Heart right ventricle (tissue), 16 donors: ENCODE measurements at regions not wholly inside any gene's neighbourhood (a gene's known extent, or its start where the extent isn't known, plus 50 kb on each side); places are given as distances from the start of the nearest gene placed in this dataset.

Source experiments
- ATAC-seq, 8 donors: fragments of 200-7000 bp; cut with Tn5 transposase; one replicate each; pipeline ENCODE4 v1.9.1; 2020; ENCODE audit warnings: mild to moderate bottlenecking in 8 of 8, moderate library complexity in 8 of 8, moderate number of reproducible peaks in 1 of 8
- DNase-seq, 2 donors: peaks; one replicate each; pipeline ENCODE4 v3.0.0-alpha.2; 2020
- H3K27ac ChIP-seq, 10 donors: fragments of 200-600 bp; sonication (generic) in 2 of 10; one replicate each; pipeline versions ENCODE4 v1.5.0 to v1.8.0; 2020 to 2022; ENCODE audit warnings: mild to moderate bottlenecking in 3 of 10
- H3K27me3 ChIP-seq, 7 donors: fragments of 200-600 bp; one replicate each; pipeline ENCODE4 v1.8.0; 2021 to 2022; ENCODE audit warnings: mild to moderate bottlenecking in 2 of 7
- H3K36me3 ChIP-seq, 9 donors: fragments of 200-600 bp; sonication (generic) in 1 of 9; one replicate each; pipeline versions ENCODE4 v1.5.0 to v1.8.0; 2020 to 2022; ENCODE audit warnings: mild to moderate bottlenecking in 2 of 9
- H3K4me1 ChIP-seq, 9 donors: fragments of 200-600 bp; sonication (generic) in 1 of 9; one replicate each; pipeline versions ENCODE4 v1.5.0 to v1.8.0; 2020 to 2022; ENCODE audit warnings: mild to moderate bottlenecking in 4 of 9
- H3K4me3 ChIP-seq, 10 donors: fragments of 200-600 bp; sonication (generic) in 2 of 10; one replicate each; pipeline versions ENCODE4 v1.5.0 to v1.8.0; 2020 to 2022; ENCODE audit warnings: mild to moderate bottlenecking in 7 of 10, moderate library complexity in 2 of 10
- H3K9me3 ChIP-seq, 11 donors: fragments of 200-600 bp in 10 of 11; sonication (generic) in 2 of 11; one replicate each; pipeline versions ENCODE4 v1.5.0 to v1.8.0; 2013 to 2022; ENCODE audit warnings: mild to moderate bottlenecking in 2 of 11, control low read depth in 1 of 11, moderate library complexity in 1 of 11
- CTCF ChIP-seq, 9 donors: fragments of 200-600 bp; sonication (generic) in 2 of 9; IDR thresholded peaks; one replicate each; pipeline versions ENCODE4 v1.5.0 to v1.8.0; 2021 to 2022; ENCODE audit warnings: antibody characterized with exemption in 9 of 9, mild to moderate bottlenecking in 5 of 9, moderate library complexity in 1 of 9
- WGBS, 2 donors: extraction: QIAGEN DNeasy Blood & Tissue Kit; methylation state at CpG; one replicate each; pipeline ENCODE4 v1.1.7; 2013; ENCODE audit warnings: inconsistent platforms in 1 of 2; 5-methylcytosine and 5-hydroxymethylcytosine counted together
- intact Hi-C, 10 donors: fragments of 100-400 bp; cut with DNase I; formaldehyde crosslinking; loops; one replicate each; pipeline versions ENCODE4 v1.11.1 to v1.14.2; 2022
- donor health status: Arrhythmogenic right ventricular cardiomyopathy.
- donor health status: ischemic (EF 13 %, LVEDD 7.1; RV severe dilation, severe dysfunction).
- donor health status: healthy with polysubstance abuse.
- donor health status: DM: no; HTN: yes; CAD: no.
- donor health status: DM: no; HTN: no; CAD: no.
- donor health status: ischemic (EF 25% LVEDD 6.9; RV normal size, moderate dysfunction).
- donor health status: ischemic (EF 25% LVEDD 5.7; RV mildly dilated, moderate dysfunction).
- donor health status: healthy.
- donor health status: DM: yes; HTN: yes; CAD: no.
- donor health status: Ischemic cardiomyopathy.
- donor health status: ischemic (EF 35%, LVEDD 5.7; RV mildly dilated, moderate dysfunction).
- donor health status: nonischemic (EF 11% LVEDD 7.7; RV severe dilation, severe dysfunction).
- donor health status: DM: yes; HTN: yes; CAD: no.
- donor health status: PGD.
- donor health status: ischemic (EF 29% LVEDD 5.4; RV normal size, mild dysfunction).
- donor health status: nonischemic (EF 23%, LVEDD 6.1; RV moderate dilation, normal function).

GRCh38 chr2:235373171-235373570 is 120.7 kb upstream of the AGAP1 start:
- H3K36me3 ChIP-seq: no peaks in the 10 kb centered on the region
- ATAC-seq (no peak), DNase-seq (no peak)
- TF ChIP-seq CTCF (IDR thresholded peaks at IDR 0.05): no peak
- peaks cover 0 to 21% (median 0%) of the 10 kb centered on the region in 7 donors for H3K27me3 ChIP-seq
- no peaks in the 10 kb centered on the region for H3K9me3 ChIP-seq
- no peaks in the 10 kb centered on the region for H3K4me1 ChIP-seq
- H3K27ac ChIP-seq: no peak overlapping the region
- WGBS, 2 donors: 77 to 85% methylated on average over 2 of the region's 2 CpGs
- intact Hi-C loops: no loop called here
- no peak overlapping the region for H3K4me3 ChIP-seq

GRCh38 chr2:235377176-235377575 is 116.7 kb upstream of the AGAP1 start:
- H3K27ac ChIP-seq: no peak overlapping the region
- no peak for TF ChIP-seq CTCF (IDR thresholded peaks at IDR 0.05)
- ATAC-seq (no peak), DNase-seq (no peak)
- H3K36me3 ChIP-seq: no peaks in the 10 kb centered on the region
- peaks cover 0 to 28% (median 0%) of the 10 kb centered on the region in 7 donors for H3K27me3 ChIP-seq
- intact Hi-C loops: no loop called here
- H3K4me1 ChIP-seq: no peaks in the 10 kb centered on the region
- H3K4me3 ChIP-seq: no peak overlapping the region
- no peaks in the 10 kb centered on the region for H3K9me3 ChIP-seq
- 73 to 82% methylated on average over 4 of the region's 4 CpGs for WGBS, 2 donors

GRCh38 chr2:235378246-235378645 is 115.6 kb upstream of the AGAP1 start:
- ATAC-seq (no peak), DNase-seq (no peak)
- Histone ChIP-seq H3K27ac (no peak overlapping the region), H3K9me3 (no peaks in the 10 kb centered on the region), H3K27me3 (peaks cover 0 to 26% (median 0%) of the 10 kb centered on the region in 7 donors), H3K4me3 (no peak overlapping the region), H3K36me3 (no peaks in the 10 kb centered on the region), H3K4me1 (no peaks in the 10 kb centered on the region)
- intact Hi-C loops: no loop called here
- 44 to 61% methylated on average over 4 of the region's 4 CpGs for WGBS, 2 donors
- no peak for TF ChIP-seq CTCF (IDR thresholded peaks at IDR 0.05)

GRCh38 chr2:235378944-235379343 is 114.9 kb upstream of the AGAP1 start:
- Histone ChIP-seq H3K4me3 (no peak overlapping the region), H3K27ac (no peak overlapping the region), H3K4me1 (no peaks in the 10 kb centered on the region), H3K27me3 (peaks cover 0 to 26% (median 0%) of the 10 kb centered on the region in 7 donors), H3K36me3 (no peaks in the 10 kb centered on the region), H3K9me3 (no peaks in the 10 kb centered on the region)
- DNase-seq: no peak
- no peak for ATAC-seq
- TF ChIP-seq CTCF (IDR thresholded peaks at IDR 0.05): no peak
- WGBS, 2 donors: 90 to 91% methylated on average over 4 of the region's 4 CpGs
- intact Hi-C loops: no loop called here
